ENCODE measurements at regions not wholly inside any gene's neighbourhood (a gene's known extent, or its start where the extent isn't known, plus 50 kb on each side); places are given as distances from the start of the nearest gene placed in this dataset.

GRCh38 chr20:30593572-30593971 lies 663.9 kb upstream of the DEFB115 start:
- H3K4me3 ChIP-seq (ENCODE audit: insufficient read depth, low read depth, low read length): no peak overlapping the region
- no peaks in the 10 kb centered on the region for H3K36me3 ChIP-seq (ENCODE audit: control insufficient read depth, insufficient read depth, low read length)
- intact Hi-C loops (cut with micrococcal nuclease) (no loop called here), dilution Hi-C loops (cut with HindIII; ENCODE audit: low sequenced_read_pairs, unreplicated experiment) (no loop called here), in situ Hi-C loops (cut with MboI; ENCODE audit: low sequenced_read_pairs) (no loop called here)
- ATAC-seq (ENCODE audit: low read depth): no peak
- H3K4me1 ChIP-seq (ENCODE audit: control insufficient read depth, insufficient read depth, low read length): no peaks in the 10 kb centered on the region
- H4K91ac ChIP-seq (ENCODE audit: insufficient read depth, low read depth, low read length): no peak overlapping the region
- no peak overlapping the region for H4K8ac ChIP-seq (ENCODE audit: low read depth in 2 of 2, low read length in 2 of 2)
- BruUV-seq (replicated peaks): no TSS peak
- H3K23ac ChIP-seq (ENCODE audit: low read depth, low read length): no peak overlapping the region
- H3K9ac ChIP-seq (ENCODE audit: low read depth, low read length): no peak overlapping the region
- H2BK15ac ChIP-seq (ENCODE audit: low read depth, low read length): no peak overlapping the region
- no peaks in the 10 kb centered on the region for H3K79me1 ChIP-seq (ENCODE audit: low read depth in 1 of 2, low read length in 2 of 2)
- H3K18ac ChIP-seq (ENCODE audit: low read depth, low read length): no peak overlapping the region
- H2AFZ ChIP-seq (replicated peaks; ENCODE audit: low read length, poor library complexity): no peak overlapping the region
- no peak for DNase-seq
- H3K9me3 ChIP-seq (ENCODE audit: control insufficient read depth, insufficient read depth, low read length): peaks cover 17% of the 10 kb centered on the region
- no peak overlapping the region for H2BK20ac ChIP-seq (ENCODE audit: low read depth, low read length)
- TF ChIP-seq SMC3 (IDR thresholded peaks at IDR 0.05; ENCODE audit: low read depth, low read length) (no peak), BHLHE40 (IDR thresholded peaks at IDR 0.05; ENCODE audit: low read depth, low read length) (no peak), RCOR1 (IDR thresholded peaks at IDR 0.05; ENCODE audit: insufficient replicate concordance, low read length) (no peak), MAFK (IDR thresholded peaks at IDR 0.05; ENCODE audit: low read depth, low read length) (no peak), RAD21 (IDR thresholded peaks at IDR 0.05; ENCODE audit: low read length) (no peak), CHD1 (IDR thresholded peaks at IDR 0.05; ENCODE audit: low read depth, low read length) (no peak), RFX5 (IDR thresholded peaks at IDR 0.05; ENCODE audit: low read depth, low read length) (no peak)
- TF ChIP-seq, protein P1, sequence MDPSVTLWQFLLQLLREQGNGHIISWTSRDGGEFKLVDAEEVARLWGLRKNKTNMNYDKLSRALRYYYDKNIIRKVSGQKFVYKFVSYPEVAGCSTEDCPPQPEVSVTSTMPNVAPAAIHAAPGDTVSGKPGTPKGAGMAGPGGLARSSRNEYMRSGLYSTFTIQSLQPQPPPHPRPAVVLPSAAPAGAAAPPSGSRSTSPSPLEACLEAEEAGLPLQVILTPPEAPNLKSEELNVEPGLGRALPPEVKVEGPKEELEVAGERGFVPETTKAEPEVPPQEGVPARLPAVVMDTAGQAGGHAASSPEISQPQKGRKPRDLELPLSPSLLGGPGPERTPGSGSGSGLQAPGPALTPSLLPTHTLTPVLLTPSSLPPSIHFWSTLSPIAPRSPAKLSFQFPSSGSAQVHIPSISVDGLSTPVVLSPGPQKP (IDR thresholded peaks at IDR 0.05; ENCODE audit: borderline replicate concordance, low read depth, low read length): no peak
- H3K9me1 ChIP-seq (ENCODE audit: insufficient read depth, low read length): no peaks in the 10 kb centered on the region
- H3K27me3 ChIP-seq (ENCODE audit: control insufficient read depth, insufficient read depth, low read length): no peaks in the 10 kb centered on the region
- WGBS, 2 experiments (ENCODE audit: extremely low coverage in 2 of 2, insufficient read length in 1 of 2): 80% methylated on average over 1 of the region's 22 CpGs; no CpG with 5 or more reads in 1 of the 2 experiments
- CTCF ChIA-PET: no interaction called here
- POLR2A ChIA-PET (ENCODE audit: unreplicated experiment): no interaction called here
- H3K27ac ChIP-seq (ENCODE audit: insufficient read depth, low read length): no peak overlapping the region
- H4K20me1 ChIP-seq (ENCODE audit: insufficient read depth, low read length): no peaks in the 10 kb centered on the region
- no peak overlapping the region for H3K4me2 ChIP-seq (ENCODE audit: low read depth, low read length)
- no peak overlapping the region for H3K14ac ChIP-seq (replicated peaks; ENCODE audit: low read depth, low read length)
- no peak overlapping the region for H2BK120ac ChIP-seq (ENCODE audit: low read depth, low read length)
- no peak overlapping the region for H3K56ac ChIP-seq (ENCODE audit: extremely low read depth, insufficient read depth, low read length)
- H2AK9ac ChIP-seq (replicated peaks; ENCODE audit: low read depth, low read length, poor library complexity): no peak overlapping the region
- H2AK5ac ChIP-seq (ENCODE audit: low read depth, low read length): no peak overlapping the region
- no peak overlapping the region for H4K5ac ChIP-seq (ENCODE audit: low read depth, low read length)
- H2BK5ac ChIP-seq (ENCODE audit: low read depth, low read length, poor library complexity, severe bottlenecking): no peak overlapping the region
- H3K4ac ChIP-seq (ENCODE audit: low read depth, low read length): no peak overlapping the region
